Suppressor macrophage treated with lipopolysaccharide for 1 hour (primary cell): ENCODE measurements at regions not wholly inside any gene's neighbourhood (a gene's known extent, or its start where the extent isn't known, plus 50 kb on each side); places are given as distances from the start of the nearest gene placed in this dataset.

Experiments
- DNase-seq, 3 donors: peaks; one replicate each; pipeline ENCODE4 v3.0.0-alpha.2; 2020 to 2022

DNA sequence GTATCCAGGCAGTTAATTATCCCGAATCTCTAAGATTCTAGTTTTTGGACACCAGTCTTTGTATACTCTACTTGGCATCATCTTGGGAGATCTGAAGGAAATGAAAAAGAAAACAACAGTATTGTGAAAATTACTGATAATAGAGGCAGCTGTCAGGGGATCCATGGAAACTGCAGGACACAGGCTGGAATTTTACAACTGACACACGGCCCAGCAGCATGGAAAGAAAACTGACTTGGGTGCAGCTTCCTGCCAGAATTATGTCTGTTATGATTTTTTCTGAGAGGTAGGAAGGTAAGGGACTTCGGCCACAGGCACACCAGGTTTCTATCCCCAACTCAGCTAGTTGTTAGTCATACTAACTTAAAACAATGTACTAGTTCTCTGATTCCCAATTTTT lies 57.7 kb upstream of the ERBB4 start:
- no peak for DNase-seq

DNA sequence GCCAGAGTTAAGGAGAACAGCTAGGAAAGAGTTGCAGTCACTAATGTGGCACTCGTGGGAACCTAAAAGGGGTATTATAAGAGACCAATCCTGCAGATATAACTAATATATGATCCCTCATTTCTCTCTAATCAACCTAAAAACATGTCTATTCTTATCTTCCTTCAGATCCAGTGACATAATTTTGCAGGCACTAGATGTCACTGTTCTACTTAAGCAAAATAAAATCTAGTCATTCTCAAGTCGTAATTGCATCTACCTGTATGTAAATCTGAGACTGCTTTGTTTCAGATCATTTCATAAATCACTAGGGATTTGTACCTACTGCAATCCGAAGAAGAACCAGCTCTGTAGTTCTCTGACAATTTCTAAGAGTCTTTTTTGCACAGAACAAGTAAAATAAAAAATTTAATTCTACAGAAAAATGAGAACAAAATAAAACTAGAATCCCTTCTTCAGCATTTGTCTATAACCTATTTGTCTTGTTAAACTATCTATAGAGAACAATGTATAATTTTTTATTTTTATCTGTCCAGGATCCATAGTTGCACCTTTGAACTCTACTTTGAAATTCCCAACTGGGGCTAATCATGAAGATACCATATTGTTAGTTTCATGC lies 56.5 kb upstream of the ERBB4 start:
- DNase-seq: no peak

DNA sequence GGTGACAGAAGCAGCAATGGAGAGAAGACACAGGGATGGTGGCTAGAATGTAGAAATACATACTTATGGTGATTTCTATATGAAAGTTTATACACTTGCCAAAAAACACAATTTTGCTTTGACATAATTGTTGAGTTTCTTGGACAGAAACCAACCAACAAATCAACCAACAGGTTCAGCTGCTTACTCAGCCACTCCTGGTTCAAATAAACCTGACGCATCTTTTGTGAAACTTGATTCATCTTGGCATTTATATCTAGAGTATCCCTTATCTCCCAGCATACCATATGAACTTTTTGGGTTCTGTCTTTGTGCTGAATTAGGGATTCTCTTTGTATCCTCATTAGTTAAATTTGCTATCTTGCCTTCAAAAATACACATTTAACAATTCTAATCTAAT lies 54.1 kb upstream of the ERBB4 start:
- DNase-seq: no peak
